ENCODE measurements at regions not wholly inside any gene's neighbourhood (a gene's known extent, or its start where the extent isn't known, plus 50 kb on each side); places are given as distances from the start of the nearest gene placed in this dataset.
"Not testable (repeated sequence)": the region's sequence is repeated elsewhere in the genome, so short reads cannot be mapped to it uniquely, and the experiment has no call there.

DNA sequence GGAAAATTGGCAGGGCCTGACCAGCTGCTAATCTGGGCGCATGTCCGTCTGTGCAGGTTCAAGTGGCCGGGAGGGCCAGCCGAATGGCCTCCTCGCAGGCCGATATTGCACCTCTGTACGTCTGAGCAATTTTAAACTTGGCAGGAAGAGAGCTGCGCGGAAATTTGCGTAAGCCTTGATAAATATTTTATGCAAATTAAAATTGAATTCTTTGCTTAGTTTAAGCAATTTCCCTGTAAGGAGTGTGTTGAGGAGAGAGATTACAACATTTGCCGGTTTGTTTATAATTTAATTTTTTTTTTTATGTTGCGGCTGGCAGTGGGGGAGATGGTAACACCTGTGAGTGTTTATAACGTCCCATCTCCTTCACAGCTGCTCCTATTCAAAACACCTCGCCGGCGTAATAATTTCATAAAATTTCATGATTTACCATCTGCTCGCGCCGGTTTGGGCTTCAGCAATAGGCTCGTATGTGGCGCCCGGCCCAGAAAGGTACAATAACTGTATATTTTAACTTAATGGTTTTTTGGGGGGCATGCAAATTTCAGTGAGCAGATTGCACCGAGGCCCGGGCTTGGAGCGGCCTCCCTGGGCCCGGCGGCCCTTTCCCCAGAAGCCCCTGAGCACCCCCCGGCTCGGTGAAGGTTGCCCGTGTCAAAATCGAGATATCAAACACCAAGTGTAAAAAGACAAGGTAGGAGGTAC lies 269.4 kb upstream of the MVB12B start:
- no peak for DNase-seq

DNA sequence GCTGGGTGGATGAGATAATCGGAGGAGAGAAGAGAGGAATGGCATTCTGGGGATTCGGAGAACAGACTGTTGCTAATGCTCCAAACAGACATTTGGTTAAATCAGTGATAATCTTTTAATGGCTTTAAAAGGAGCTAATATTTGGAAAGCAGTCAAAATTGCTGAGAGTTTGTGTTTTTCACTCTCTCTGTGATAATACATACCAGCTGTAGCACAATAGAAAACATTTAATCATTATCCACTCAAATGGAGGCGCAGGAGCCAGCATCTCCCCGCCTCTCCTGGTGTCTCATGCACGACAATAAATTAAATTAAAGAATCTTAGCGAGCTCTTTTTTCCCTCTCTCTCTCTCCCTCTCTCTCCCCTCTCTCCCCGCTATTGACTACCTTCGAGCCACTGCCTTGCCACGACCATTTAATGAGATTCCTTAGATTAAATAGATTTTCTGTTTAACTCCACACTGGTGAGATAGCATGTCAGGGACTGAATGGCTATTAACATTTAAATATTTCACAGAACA lies 268.6 kb upstream of the MVB12B start:
- no peak for DNase-seq

DNA sequence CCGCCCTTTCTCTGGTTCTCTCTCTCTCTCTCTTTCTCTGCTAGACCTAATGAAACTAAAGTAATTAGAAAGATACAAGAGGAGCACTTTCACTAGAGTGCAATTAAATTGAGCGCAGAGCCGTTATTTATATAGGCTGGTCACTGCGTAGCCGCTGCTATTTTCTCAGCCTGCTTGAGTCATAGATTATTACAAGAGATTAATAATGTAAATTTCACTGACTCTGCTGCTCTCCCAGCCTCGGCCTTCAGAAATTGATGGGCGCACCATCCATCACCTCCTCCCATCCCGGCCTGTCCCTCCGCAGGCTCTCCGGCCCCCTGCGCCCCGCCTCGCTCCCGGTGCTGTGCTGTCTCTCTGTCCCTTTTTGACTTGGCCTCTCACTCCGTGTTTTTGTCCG lies 268.0 kb upstream of the MVB12B start:
- DNase-seq, result no peak

DNA sequence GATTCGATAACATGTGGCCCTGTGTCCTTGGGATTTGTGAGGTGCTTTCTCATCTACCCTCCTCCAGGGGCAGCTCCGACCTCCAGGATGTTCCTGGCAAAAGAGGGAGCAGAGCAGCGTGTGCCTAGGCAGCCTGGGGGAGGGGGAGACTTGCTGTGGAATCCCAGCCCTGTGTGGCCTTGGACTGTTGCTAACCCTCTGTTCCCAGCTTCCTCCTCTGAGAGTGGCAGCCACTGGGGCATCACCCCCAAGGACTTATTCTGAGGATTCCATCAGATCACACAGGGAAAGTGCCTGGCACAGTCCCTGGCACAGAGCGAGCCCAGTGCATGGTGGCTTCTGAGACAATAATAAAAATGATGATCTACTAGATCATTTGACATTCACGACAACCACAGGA lies 265.1 kb upstream of the MVB12B start:
- DNase-seq, result no peak

DNA sequence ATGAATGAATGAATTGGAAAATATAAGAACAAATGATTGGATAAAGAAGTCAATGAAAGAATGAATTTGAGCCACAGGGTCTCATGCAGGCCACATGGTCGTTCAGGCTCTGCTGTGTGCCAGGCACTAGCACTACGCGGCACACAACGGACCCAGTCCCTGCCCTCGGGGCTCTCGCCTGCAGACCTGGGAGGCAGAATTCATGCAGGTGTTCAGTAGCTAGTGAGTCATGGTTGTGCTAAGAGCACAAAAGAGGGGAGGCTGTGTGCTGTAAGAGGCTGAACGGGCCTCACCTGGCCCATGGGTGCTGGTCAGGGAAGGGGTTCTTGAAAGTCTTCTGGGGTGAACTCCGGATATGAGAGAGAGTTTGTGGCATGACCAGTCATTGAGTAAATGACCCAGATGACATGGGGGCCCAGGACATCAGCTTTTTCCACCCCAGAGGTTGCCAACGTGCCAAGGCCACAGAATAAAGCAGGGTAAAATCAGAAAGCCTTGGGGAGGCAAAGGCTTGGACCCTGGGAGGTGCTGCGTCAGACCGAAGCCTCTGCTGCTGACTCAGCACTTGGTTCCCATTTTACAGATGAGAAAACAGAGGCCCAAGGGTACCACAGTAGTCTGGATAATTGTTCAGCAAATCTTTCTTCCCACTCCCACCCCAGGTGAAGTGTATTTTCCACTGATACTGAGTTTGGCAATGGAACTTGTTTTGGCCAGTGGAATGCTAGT lies 264.3 kb upstream of the MVB12B start:
- DNase-seq, result no peak

DNA sequence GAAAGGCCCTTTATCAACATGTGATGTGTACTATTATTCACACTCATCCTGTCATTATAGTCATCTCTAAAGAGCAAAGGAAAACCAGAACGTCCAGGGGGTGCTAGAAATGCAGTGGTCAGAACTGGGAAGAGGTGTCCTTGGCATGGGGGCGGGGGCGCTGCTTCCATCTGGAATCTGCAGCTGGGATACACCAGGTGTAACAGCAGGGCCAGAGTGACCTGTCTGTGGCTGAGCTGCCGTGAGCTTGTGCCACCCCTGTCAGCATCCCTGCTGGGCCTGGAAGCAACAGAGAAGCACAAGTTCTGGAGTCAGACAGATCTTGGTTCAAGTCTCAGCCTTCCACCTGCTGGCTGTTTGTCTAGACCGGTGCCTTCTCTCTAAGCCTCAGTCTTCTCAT lies 263.3 kb upstream of the MVB12B start:
- DNase-seq, result no peak

DNA sequence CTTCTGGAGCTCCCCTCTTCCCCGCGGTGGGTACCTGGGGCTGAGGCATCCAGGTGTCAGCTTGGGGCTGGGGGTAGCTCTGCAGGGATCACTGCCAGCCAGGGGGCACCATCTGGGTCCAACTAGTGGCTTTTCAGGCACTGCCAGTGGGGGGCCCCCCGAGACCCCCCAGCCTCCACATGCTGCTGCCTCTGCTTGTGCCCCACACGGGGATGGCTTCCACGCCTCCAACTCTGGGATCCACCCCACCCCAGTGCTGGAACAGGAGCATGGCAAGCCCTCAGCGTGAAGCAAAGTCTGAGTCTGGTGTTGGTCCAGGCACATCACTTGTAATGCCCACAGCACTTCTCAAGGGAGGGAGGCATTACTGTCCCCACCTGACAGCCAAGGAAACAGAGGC lies 260.5 kb upstream of the MVB12B start:
- no peak for DNase-seq

DNA sequence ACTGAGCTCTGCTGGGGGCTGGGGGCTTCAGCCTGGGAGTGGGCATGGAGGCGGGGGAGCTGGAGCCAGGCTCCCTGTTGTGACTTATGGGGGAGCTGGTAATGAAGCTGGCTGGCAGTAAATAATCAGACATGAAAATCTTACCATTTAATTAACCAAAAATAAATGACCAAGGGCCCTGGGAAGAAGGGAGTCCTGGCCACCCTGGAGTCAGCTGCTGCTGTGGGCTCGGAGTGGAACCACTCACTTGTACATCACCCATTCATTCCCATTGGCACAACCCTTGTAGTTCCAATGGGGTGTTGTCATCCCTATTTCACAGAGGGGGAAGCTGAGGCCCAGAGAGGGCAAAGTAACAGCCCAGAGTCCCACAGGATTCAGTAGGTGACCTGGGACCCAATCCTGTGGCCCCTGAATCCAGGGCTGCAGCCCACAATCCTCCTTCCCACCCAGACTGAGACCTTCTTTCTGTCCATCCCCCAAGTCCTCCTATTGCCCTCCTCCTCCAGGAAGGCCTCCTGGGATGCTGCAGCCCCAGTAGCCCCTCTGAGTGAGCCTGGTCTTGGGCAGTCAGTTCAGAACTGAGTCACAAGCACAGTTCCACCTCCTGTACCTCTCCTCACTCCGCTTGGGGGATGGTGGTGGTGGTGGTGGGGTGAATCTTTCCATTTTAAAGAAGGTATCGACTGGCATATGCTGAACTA lies 259.4 kb upstream of the MVB12B start:
- no peak for DNase-seq

DNA sequence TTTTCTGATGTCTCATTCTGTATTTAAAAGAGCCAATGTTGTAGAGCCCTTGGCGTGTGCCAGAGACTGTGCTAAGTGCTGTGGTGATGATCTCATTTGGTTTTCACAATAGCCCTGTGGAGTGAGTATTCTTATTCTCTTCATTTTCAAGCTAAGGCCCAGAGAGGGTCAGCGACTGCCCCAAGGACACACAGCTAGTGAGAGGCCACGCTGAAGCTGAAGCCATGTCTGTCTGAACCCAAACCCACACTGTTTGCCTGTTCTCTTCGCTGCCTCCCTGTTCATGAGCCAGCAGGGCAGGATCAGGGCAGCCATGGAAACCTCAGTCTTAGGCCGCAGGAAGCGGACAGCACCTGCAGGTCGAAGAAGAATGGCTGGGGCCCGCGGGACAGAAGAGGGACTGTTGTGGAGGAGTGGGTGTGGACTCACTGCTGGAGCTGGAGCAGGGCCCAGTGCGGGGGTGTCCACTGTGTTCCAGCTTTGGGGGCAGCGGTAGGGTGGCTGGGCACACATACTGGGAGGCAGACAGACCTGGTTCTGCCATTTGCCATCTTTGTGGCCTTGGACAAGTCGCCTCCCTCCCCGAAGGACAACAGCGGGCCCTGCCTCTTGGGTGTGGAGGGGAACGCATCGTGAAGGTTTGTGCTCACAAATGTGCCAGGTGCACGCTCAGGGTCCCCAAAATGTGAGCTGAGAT lies 257.9 kb upstream of the MVB12B start:
- DNase-seq, result no peak

DNA sequence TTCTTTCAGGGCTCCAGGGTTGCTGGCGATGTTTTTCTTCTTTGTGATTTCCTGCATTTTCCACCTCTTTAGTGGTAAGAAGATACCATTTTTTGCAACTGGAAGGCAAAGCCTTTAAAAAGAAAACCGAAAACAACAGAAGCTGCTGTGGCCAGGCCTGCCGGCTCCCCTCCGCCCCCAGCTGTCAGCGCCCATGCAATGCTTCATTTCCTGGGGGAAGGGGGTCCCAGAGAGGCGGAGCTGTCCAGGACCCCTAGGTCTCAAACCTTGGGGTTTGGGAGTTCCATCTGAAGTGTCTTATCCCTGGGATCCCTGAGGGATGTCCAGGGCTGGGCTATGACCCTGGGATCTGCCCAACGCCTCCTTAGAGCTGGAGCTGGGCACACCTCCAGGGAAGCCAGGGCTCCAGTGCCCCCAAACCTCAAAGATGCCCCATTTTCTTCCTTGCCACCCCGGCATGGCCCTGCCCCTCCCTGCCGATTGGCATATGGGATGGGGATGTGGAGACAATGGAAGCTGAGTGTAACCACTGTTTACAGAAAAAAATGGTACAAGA lies 257.2 kb upstream of the MVB12B start:
- DNase-seq, result no peak

DNA sequence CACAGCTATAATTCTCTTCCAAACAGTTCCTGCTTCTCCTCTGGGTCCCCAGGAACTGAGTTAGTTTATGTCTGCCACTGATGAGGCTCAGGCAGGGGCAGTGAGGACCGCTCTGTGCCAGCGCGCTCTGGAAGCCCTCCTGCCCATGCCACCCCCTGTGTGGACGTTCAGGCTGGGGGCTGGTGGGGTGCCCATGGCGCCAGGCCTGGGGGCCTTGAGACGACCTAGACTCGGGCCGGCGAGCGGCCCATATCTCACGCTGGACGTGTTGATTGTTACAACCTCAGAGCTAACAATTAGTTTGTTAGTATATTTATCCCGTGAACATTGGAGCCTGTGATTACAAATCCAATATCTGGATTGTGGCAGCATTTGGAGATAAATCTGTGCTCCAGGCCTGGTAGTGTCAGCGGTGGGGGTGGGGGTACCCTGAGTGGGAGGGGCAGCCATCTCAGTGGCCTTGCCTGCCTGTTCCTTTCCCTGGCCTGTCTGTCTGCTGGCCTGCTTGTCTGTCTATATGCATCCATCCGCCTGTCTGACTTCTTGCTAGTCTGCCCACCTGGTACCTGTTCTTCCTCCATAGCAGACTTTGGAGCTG lies 256.5 kb upstream of the MVB12B start:
- no peak for DNase-seq

DNA sequence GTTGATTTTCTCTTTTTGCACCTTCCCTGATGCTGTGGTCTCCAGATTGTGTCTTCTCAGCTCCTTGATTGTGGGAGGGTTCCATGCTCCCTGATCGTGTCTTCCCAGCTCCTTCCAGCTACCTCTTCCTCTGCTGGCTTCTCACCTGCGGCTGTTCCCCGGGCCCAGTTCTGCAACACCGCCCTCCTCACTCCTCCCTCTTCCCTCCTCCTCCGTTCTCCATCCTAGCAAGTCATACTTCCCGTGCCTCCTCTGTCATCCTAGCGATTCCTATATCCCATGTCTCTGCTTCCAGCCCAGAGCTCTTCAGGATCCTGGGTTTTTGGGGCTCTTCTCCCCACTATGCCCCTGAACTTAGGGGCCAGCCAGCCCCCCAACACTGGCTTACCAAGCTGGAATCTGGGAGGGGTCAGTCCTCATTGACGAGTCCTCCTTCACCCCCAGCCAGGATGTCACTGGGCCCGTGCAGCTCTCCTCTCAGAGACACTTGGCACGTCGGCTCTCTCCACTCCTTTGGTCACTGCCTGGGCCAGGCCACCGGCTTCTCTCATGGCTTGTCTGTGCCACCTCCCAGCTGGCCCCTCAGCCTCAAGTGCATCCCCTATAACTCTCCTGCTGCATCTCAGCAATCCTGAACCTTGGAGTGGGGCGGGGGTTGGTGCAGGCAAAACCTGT lies 255.4 kb upstream of the MVB12B start:
- no peak for DNase-seq

DNA sequence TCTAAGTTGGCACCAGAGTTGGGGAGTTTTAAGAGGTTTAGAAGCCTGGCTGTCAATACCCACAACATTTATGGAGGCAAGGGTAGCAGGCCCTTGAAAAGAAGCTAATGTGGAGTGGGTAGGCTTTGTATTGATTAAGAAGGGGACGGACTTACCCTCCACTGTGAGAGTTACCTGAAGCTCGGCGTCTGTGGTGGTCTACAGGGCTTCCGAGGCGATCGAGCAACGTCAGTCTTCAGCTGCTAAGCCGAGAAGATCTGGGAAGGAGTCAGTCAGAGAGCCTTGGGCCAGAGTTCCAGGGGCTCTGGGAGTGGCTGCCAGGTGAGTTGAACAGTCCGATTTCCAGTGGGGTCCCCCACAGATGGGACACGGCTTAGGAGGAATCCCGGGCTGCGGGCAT lies 249.0 kb upstream of the MVB12B start:
- not testable (repeated sequence) for DNase-seq

DNA sequence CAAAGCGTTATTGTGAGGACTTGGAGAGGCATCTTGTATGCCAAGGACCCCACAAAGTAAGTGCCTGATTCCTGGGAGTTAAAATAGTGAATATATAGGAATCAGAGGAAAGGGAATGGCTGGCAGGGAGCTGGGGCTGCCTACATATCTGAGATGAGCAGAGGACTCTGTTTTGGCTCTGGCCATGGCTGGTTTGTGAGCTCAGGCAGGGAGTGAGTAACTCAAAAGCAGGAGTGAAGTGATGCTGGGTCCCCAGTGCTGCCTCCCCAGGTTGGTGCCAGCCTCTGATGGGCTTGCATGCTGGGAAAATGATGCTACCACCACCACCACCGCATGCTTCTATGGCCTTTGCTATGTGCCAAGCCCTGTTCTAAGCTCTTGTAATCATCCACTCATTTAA lies 246.0 kb upstream of the MVB12B start:
- DNase-seq, result no peak

DNA sequence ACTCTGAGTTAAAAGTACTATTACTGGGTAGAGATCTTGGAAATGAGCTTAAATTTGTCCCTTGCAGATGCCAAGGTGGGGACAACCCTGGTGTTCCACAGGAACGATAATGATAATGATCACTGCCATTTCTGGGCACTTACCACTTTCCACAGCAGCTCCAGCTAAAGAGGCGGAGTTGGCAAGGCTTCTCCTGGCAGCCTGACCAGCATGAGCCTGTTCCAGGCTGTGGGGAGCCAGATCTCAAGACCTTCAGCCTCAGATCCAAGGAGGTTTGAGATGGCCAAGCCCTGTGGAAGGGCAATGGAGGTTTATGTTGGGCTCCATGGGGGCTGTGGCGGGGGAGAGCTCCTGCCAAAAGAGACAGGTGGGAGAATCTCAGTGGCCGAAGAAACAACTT lies 244.9 kb upstream of the MVB12B start:
- DNase-seq, result no peak

DNA sequence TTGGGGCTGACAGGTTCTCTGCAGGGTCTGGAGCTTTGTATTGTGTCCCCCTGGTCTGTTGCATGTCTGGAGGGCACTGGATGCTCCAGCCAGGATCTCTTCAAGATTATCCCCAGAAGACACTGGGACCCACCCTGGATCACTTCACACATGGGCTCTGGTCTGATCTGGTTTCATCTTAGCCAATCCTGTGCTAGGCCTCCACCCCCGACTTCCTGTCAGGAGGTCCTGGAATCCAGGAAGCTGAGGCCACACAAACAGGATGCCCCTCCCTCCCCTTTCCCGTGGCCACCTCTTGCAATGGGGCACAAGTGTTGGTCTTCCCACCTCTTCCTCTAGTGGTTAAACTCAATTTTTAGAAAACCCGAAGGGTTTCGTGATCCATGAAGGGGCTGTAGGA lies 242.6 kb upstream of the MVB12B start:
- no peak for DNase-seq

DNA sequence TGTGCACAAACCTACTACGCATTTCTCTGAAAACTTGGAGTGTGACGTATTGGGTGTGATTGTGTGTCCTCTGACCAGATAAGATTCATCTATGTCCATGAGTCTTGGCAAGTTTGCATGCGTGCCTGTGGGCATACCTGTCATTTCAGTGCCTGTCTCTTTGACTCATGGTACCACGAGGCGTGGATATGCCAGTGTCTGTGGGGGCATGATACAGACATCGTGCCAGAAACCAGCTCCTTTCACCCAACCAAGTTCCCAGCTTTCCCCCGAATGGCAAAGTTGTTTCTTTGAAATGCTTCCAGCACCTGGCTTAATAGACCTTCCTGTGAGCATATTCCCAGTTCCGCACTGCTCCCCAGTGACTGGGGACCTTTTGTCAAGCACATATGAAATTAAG lies 241.9 kb upstream of the MVB12B start:
- DNase-seq, result no peak

DNA sequence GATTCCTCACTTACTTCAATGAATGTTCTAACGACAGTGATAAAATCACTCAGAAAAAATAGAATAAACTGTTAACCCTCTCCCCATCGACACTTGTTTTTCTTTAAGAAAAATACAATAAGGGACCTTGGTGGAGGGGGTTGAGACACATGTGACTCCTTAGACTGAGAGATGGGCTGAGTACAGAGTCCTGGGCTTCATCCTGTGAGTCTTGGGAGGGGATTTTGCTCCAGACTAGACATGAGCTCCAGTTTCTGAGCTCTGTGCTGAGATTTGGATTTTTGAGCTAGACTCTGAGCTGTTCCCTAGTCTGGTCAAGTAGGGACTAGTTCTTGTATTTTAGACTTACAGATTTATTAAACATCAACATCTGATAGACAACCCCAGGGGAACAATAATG lies 241.5 kb upstream of the MVB12B start:
- no peak for DNase-seq

DNA sequence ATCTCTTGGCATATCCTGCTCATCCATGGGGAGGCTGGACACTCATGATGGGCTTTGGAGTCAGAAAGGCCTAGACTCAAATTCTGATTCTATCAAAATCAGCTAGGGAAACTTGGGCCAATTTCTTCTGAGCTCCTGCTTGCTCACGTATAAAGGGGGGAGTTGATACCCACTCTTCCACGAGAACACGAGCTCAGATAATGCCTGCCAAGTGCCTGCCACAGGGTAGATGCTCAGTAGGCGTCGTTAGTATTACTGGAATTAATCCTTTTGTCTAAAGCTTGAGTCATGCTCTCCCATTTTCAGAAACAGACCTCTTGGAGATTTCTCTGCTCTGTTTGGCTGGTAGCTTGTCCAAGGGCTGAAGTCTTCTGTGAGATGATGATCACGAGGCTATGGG lies 238.3 kb upstream of the MVB12B start:
- DNase-seq, result no peak

DNA sequence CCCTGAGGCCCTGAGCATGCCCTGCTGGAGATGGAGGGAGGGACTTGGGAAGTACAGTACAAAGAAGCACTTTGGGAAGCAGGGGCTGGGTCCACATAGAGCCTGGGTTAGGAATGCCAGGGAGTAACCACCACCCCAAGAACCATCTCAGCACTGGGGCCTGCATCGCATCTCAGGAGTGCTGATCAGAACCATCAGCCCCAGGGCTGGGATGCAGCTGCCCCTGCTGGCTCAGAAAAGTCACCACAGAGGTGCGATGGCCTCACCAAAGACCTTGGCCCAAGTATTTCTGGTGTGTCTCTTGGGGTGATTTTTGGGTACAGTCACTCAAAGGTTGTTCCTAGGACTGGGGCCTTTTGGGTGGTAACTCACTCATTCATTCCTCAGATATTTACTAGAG lies 236.8 kb upstream of the MVB12B start:
- DNase-seq, result no peak

DNA sequence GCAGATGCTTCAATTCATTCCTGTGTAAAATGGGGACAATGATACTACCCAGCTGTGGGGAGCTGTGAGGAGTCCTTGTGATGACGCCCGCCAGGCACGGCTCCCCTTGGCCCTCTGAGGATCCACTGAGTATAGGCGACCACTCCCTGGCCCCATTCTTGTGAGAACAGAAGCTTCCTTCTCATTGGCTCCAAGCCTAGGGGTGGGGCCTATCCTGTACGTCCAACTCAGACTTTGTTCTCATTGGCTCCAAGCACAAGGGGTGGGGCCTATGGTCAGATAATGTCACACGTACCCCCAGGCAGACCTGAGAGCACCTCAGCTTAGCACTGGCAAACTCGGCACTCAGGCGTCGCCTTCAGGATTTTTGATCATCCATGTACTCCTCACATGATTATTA lies 232.9 kb upstream of the MVB12B start:
- no peak for DNase-seq
